ENCODE measurements at regions not wholly inside any gene's neighbourhood (a gene's known extent, or its start where the extent isn't known, plus 50 kb on each side); places are given as distances from the start of the nearest gene placed in this dataset.
"Not testable (repeated sequence)": the region's sequence is repeated elsewhere in the genome, so short reads cannot be mapped to it uniquely, and the experiment has no call there.

- Mint-ChIP-seq H3K27ac (no peak overlapping the region), H3K4me1 (ENCODE audit: low read depth) (peaks cover 5% of the 10 kb centered on the region; the same call in 1 of the 2 replicates), H3K36me3 (ENCODE audit: low read depth) (peaks cover 11% of the 10 kb centered on the region; the same call in 1 of the 2 replicates), H3K4me3 (no peak overlapping the region), H3K27me3 (ENCODE audit: insufficient read depth) (no peaks in the 10 kb centered on the region), H3K9me3 (no peaks in the 10 kb centered on the region)
- TF ChIP-seq CTCF (IDR thresholded peaks at IDR 0.05): no peak
- DNase-seq: no peak
These were observed 135.0 kb upstream of the PRR16 start for GRCh38 chr5:120329095-120329494.

- Mint-ChIP-seq H3K27ac (no peak overlapping the region), H3K9me3 (no peaks in the 10 kb centered on the region), H3K27me3 (ENCODE audit: insufficient read depth) (peaks cover 2% of the 10 kb centered on the region; the same call in 1 of the 2 replicates), H3K4me3 (no peak overlapping the region), H3K4me1 (ENCODE audit: low read depth) (peaks cover 5% of the 10 kb centered on the region; the same call in 1 of the 2 replicates), H3K36me3 (ENCODE audit: low read depth) (0 out of 2 replicates have a peak, but pooled peaks cover 7% of the 10 kb centered on the region)
- TF ChIP-seq CTCF (IDR thresholded peaks at IDR 0.05): no peak
- DNase-seq: no peak
These were observed 133.5 kb upstream of the PRR16 start for GRCh38 chr5:120330558-120330957.

- Mint-ChIP-seq H3K27ac (no peak overlapping the region), H3K4me3 (no peak overlapping the region), H3K9me3 (no peaks in the 10 kb centered on the region), H3K36me3 (ENCODE audit: low read depth) (no peaks in the 10 kb centered on the region), H3K27me3 (ENCODE audit: insufficient read depth) (no peaks in the 10 kb centered on the region; the same call in 1 of the 2 replicates), H3K4me1 (ENCODE audit: low read depth) (peaks cover 11% of the 10 kb centered on the region)
- no peak for DNase-seq
- TF ChIP-seq CTCF (IDR thresholded peaks at IDR 0.05): no peak
These were observed 119.9 kb upstream of the PRR16 start for GRCh38 chr5:120344181-120344580.

GRCh38 chr5:120345947-120346346 is 118.2 kb upstream of the PRR16 start:
- no peak for DNase-seq
- Mint-ChIP-seq H3K4me3 (no peak overlapping the region), H3K4me1 (ENCODE audit: low read depth) (peaks cover 11% of the 10 kb centered on the region), H3K9me3 (peaks cover 6% of the 10 kb centered on the region), H3K27ac (no peak overlapping the region), H3K36me3 (ENCODE audit: low read depth) (peaks cover 7% of the 10 kb centered on the region), H3K27me3 (ENCODE audit: insufficient read depth) (no peaks in the 10 kb centered on the region)
- TF ChIP-seq CTCF (IDR thresholded peaks at IDR 0.05): no peak

- not testable (repeated sequence) for H3K4me3 Mint-ChIP-seq; H3K27me3 Mint-ChIP-seq (ENCODE audit: insufficient read depth); H3K4me1 Mint-ChIP-seq (ENCODE audit: low read depth); H3K27ac Mint-ChIP-seq; DNase-seq
- Mint-ChIP-seq H3K36me3 (ENCODE audit: low read depth) (peaks cover 15% of the 10 kb centered on the region), H3K9me3 (peaks cover 14% of the 10 kb centered on the region)
These were observed 113.0 kb upstream of the PRR16 start for GRCh38 chr5:120351071-120351470.

GRCh38 chr5:120354126-120354525 is 110.0 kb upstream of the PRR16 start:
- H3K4me1 Mint-ChIP-seq (ENCODE audit: low read depth): no peaks in the 10 kb centered on the region; the same call in none of the 2 replicates
- peaks cover 14% of the 10 kb centered on the region for H3K9me3 Mint-ChIP-seq

More at GRCh38 chr5:120354126-120354525, 110.0 kb upstream of the PRR16 start:
- H3K4me3 Mint-ChIP-seq: no peak overlapping the region
- TF ChIP-seq CTCF (IDR thresholded peaks at IDR 0.05): no peak
- DNase-seq: no peak
- peaks cover 15% of the 10 kb centered on the region for H3K36me3 Mint-ChIP-seq (ENCODE audit: low read depth)
- no peak overlapping the region for H3K27ac Mint-ChIP-seq
- no peaks in the 10 kb centered on the region for H3K27me3 Mint-ChIP-seq (ENCODE audit: insufficient read depth)
